Panc1 (cell line): ENCODE measurements at regions not wholly inside any gene's neighbourhood (a gene's known extent, or its start where the extent isn't known, plus 50 kb on each side); places are given as distances from the start of the nearest gene placed in this dataset.

ENCODE experiments used
- TCF7L2 ChIP-seq: IDR thresholded peaks from 2 replicates; pipeline ENCODE4 v1.6.1; 2011; ENCODE audit warnings: mild to moderate bottlenecking, low read depth, low read length, inconsistent platforms
- TF ChIP-seq, protein P1 (sequence below): fragments of 450-650 bp; IDR thresholded peaks from 2 replicates; pipeline ENCODE4 v1.5.1; 2017; ENCODE audit warnings: mild to moderate bottlenecking

DNA sequence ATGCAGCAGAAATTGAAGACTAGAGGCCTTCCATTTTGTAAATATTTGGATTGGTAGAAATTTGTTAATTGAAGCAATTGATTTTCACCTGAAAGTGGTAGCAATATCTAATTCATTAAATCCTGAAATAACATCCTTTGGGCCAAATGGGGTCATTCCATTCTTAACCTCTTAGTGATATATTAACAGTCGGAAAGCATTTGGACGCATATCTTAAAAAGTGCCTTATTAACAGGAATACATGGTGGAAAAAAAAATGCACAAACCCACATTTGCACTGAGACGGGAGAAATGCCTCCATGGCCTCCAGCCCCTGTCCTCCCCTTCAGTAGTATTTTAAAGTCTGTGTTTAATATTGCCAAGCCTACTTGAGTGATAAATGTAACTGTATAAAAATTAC, 205.5 kb downstream of the TFAP2B start:
- TF ChIP-seq, protein P1, sequence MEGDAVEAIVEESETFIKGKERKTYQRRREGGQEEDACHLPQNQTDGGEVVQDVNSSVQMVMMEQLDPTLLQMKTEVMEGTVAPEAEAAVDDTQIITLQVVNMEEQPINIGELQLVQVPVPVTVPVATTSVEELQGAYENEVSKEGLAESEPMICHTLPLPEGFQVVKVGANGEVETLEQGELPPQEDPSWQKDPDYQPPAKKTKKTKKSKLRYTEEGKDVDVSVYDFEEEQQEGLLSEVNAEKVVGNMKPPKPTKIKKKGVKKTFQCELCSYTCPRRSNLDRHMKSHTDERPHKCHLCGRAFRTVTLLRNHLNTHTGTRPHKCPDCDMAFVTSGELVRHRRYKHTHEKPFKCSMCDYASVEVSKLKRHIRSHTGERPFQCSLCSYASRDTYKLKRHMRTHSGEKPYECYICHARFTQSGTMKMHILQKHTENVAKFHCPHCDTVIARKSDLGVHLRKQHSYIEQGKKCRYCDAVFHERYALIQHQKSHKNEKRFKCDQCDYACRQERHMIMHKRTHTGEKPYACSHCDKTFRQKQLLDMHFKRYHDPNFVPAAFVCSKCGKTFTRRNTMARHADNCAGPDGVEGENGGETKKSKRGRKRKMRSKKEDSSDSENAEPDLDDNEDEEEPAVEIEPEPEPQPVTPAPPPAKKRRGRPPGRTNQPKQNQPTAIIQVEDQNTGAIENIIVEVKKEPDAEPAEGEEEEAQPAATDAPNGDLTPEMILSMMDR = no peak
- TF ChIP-seq TCF7L2 = no peak
